ENCODE measurements at regions not wholly inside any gene's neighbourhood (a gene's known extent, or its start where the extent isn't known, plus 50 kb on each side); places are given as distances from the start of the nearest gene placed in this dataset.
A peak's percentile ranks its signal among the peaks of the same experiment; 100 is the strongest.

- no peak overlapping the region for H3K27ac Mint-ChIP-seq (ENCODE audit: unreplicated experiment)
- intact Hi-C loops (cut with micrococcal nuclease; ENCODE audit: unreplicated experiment): loop anchor here (10.0 kb wide), 1 partner anchor 63 kb away; no protein-coding TSS in a partner anchor
- no peak overlapping the region for H3K4me3 Mint-ChIP-seq (ENCODE audit: low read depth, unreplicated experiment)
Observed at GRCh38 chr10:44627591-44628354, 242.9 kb upstream of the CXCL12 start.

GRCh38 chr10:44628921-44629320 lies 244.0 kb upstream of the CXCL12 start:
- intact Hi-C loops (cut with micrococcal nuclease; ENCODE audit: unreplicated experiment): loop anchor here (10.0 kb wide), 1 partner anchor 64 kb away; no protein-coding TSS in a partner anchor
- Mint-ChIP-seq H3K4me3 (ENCODE audit: low read depth, unreplicated experiment) (peak overlapping the region; percentile 22), H3K4me1 (ENCODE audit: low read depth, unreplicated experiment) (no peaks in the 10 kb centered on the region), H3K9me3 (ENCODE audit: low read depth, unreplicated experiment) (no peaks in the 10 kb centered on the region), H3K27ac (ENCODE audit: unreplicated experiment) (peak overlapping the region; percentile 47), H3K36me3 (ENCODE audit: insufficient read depth, unreplicated experiment) (no peaks in the 10 kb centered on the region), H3K27me3 (ENCODE audit: unreplicated experiment) (no peaks in the 10 kb centered on the region)
- CTCF ChIA-PET: no interaction called here
- no peak for TF ChIP-seq CTCF (IDR thresholded peaks at IDR 0.05; ENCODE audit: unreplicated experiment)
- no TSS peak for BruUV-seq (replicated peaks)
- DNase-seq: no peak

More at GRCh38 chr10:44627591-44628354, 242.9 kb upstream of the CXCL12 start:
- Mint-ChIP-seq H3K36me3 (ENCODE audit: insufficient read depth, unreplicated experiment) (no peaks in the 10 kb centered on the region), H3K9me3 (ENCODE audit: low read depth, unreplicated experiment) (no peaks in the 10 kb centered on the region), H3K27me3 (ENCODE audit: unreplicated experiment) (no peaks in the 10 kb centered on the region), H3K4me1 (ENCODE audit: low read depth, unreplicated experiment) (no peaks in the 10 kb centered on the region)
- no peak for DNase-seq
- BruUV-seq (replicated peaks): no TSS peak
- TF ChIP-seq CTCF (IDR thresholded peaks at IDR 0.05; ENCODE audit: unreplicated experiment): no peak
- CTCF ChIA-PET: no interaction called here

GRCh38 chr10:44635176-44635575 lies 250.3 kb upstream of the CXCL12 start:
- intact Hi-C loops (cut with micrococcal nuclease; ENCODE audit: unreplicated experiment): no loop called here
- H3K4me3 Mint-ChIP-seq (ENCODE audit: low read depth, unreplicated experiment): no peak overlapping the region
- H3K27me3 Mint-ChIP-seq (ENCODE audit: unreplicated experiment): no peaks in the 10 kb centered on the region
- no TSS peak for BruUV-seq (replicated peaks)
- H3K9me3 Mint-ChIP-seq (ENCODE audit: low read depth, unreplicated experiment): no peaks in the 10 kb centered on the region
- DNase-seq: no peak
- no peaks in the 10 kb centered on the region for H3K4me1 Mint-ChIP-seq (ENCODE audit: low read depth, unreplicated experiment)
- H3K27ac Mint-ChIP-seq (ENCODE audit: unreplicated experiment): no peak overlapping the region
- no peak for TF ChIP-seq CTCF (IDR thresholded peaks at IDR 0.05; ENCODE audit: unreplicated experiment)
- CTCF ChIA-PET: no interaction called here
- H3K36me3 Mint-ChIP-seq (ENCODE audit: insufficient read depth, unreplicated experiment): no peaks in the 10 kb centered on the region

- Mint-ChIP-seq H3K27ac (ENCODE audit: unreplicated experiment) (no peak overlapping the region), H3K4me1 (ENCODE audit: low read depth, unreplicated experiment) (no peaks in the 10 kb centered on the region), H3K4me3 (ENCODE audit: low read depth, unreplicated experiment) (no peak overlapping the region), H3K27me3 (ENCODE audit: unreplicated experiment) (no peaks in the 10 kb centered on the region), H3K9me3 (ENCODE audit: low read depth, unreplicated experiment) (no peaks in the 10 kb centered on the region), H3K36me3 (ENCODE audit: insufficient read depth, unreplicated experiment) (no peaks in the 10 kb centered on the region)
- intact Hi-C loops (cut with micrococcal nuclease; ENCODE audit: unreplicated experiment): no loop called here
- CTCF ChIA-PET: no interaction called here
- DNase-seq: no peak
- TF ChIP-seq CTCF (IDR thresholded peaks at IDR 0.05; ENCODE audit: unreplicated experiment): no peak
- no TSS peak for BruUV-seq (replicated peaks)
Observed at GRCh38 chr10:44636625-44637024, 251.7 kb upstream of the CXCL12 start.

Measured in Calu3 (cell line).